SK-N-SH (cell line): ENCODE measurements at regions not wholly inside any gene's neighbourhood (a gene's known extent, or its start where the extent isn't known, plus 50 kb on each side); places are given as distances from the start of the nearest gene placed in this dataset.

Experiments
- CTCF ChIA-PET: fragments of 300-600, 350-600 bp; formaldehyde crosslinking; extraction: SDS; loops from one replicate; lab custom pipeline; 2021; lab: Yijun Ruan, JAX
- POLR2A ChIA-PET: fragments of 350-600 bp; sonication (Branson Sonifier 250); formaldehyde crosslinking; extraction: SDS; loops from one replicate; lab custom pipeline; 2020; ENCODE audit warnings: antibody characterized with exemption, inconsistent platforms; lab: Yijun Ruan, JAX
- DNase-seq: peaks from one replicate; pipeline ENCODE4 v3.0.0; 2012
- H2AFZ ChIP-seq: fragments of 200-600 bp; sonication (generic); 2 replicates; pipeline ENCODE4 v1.8.1; 2016; ENCODE audit warnings: antibody characterized with exemption, mild to moderate bottlenecking, low read depth
- H3F3A ChIP-seq: fragments of 200-600 bp; sonication (generic); replicated peaks from 2 replicates; pipeline ENCODE3; 2016; ENCODE audit warnings: antibody characterized with exemption, mild to moderate bottlenecking; ENCODE audit not compliant: insufficient read depth
- H3K27ac ChIP-seq, 2 experiments: fragments of 200-500 bp in 1 of 2; fragments of 200-600 bp in 1 of 2; sonication (Bioruptor generic) in 1 of 2; sonication (generic), shearing (Covaris generic) in 1 of 2; 2 replicates each; pipeline versions ENCODE4 v1.5.1 to v1.6.1; 2014 to 2016; ENCODE audit warnings: low read depth in 2 of 2, inconsistent platforms in 1 of 2, low read length in 1 of 2, mild to moderate bottlenecking in 1 of 2, mixed read lengths in 1 of 2
- H3K27me3 ChIP-seq: fragments of 200-600 bp; sonication (generic), shearing (Covaris generic); 2 replicates; pipeline ENCODE4 v1.6.1; 2016; ENCODE audit warnings: mixed run types; ENCODE audit not compliant: insufficient read depth
- H3K36me3 ChIP-seq, 2 experiments: fragments of 200-500 bp in 1 of 2; fragments of 200-600 bp in 1 of 2; sonication (Bioruptor generic) in 1 of 2; sonication (generic) in 1 of 2; replicated peaks in 1 of 2; 2 replicates each; pipeline versions ENCODE3 to v1.5.1; 2014 to 2016; ENCODE audit warnings: low read length in 1 of 2, mild to moderate bottlenecking in 1 of 2; ENCODE audit not compliant: insufficient read depth in 2 of 2, control insufficient read depth in 1 of 2
- H3K4me1 ChIP-seq, 2 experiments: fragments of 200-500 bp in 1 of 2; fragments of 200-600 bp in 1 of 2; sonication (Bioruptor generic) in 1 of 2; sonication (generic), shearing (Covaris generic) in 1 of 2; 2 replicates each; pipeline versions ENCODE4 v1.5.1 to v1.6.1; 2014 to 2016; ENCODE audit warnings: low read depth in 1 of 2, low read length in 1 of 2, mixed run types in 1 of 2; ENCODE audit not compliant: insufficient read depth in 2 of 2, control insufficient read depth in 1 of 2
- H3K4me2 ChIP-seq: fragments of 200-600 bp; sonication (generic), shearing (Covaris generic); 2 replicates; pipeline ENCODE4 v1.6.1; 2017; ENCODE audit warnings: mixed run types
- H3K4me3 ChIP-seq, 2 experiments: fragments of 200-500 bp in 1 of 2; fragments of 200-600 bp in 1 of 2; sonication (Bioruptor generic) in 1 of 2; sonication (generic), shearing (Covaris generic) in 1 of 2; 2 replicates each; pipeline versions ENCODE4 v1.5.1 to v1.8.1; 2014 to 2016; ENCODE audit warnings: low read depth in 2 of 2, inconsistent platforms in 1 of 2, low read length in 1 of 2, mild to moderate bottlenecking in 1 of 2, mixed read lengths in 1 of 2, moderate library complexity in 1 of 2
- H3K79me2 ChIP-seq: fragments of 200-600 bp; sonication (generic); 2 replicates; pipeline ENCODE4 v1.8.1; 2017; ENCODE audit warnings: mild to moderate bottlenecking; ENCODE audit not compliant: insufficient read depth
- H3K9ac ChIP-seq: fragments of 200-600 bp; sonication (generic); 2 replicates; pipeline ENCODE4 v1.6.1; 2017; ENCODE audit warnings: mixed run types
- H3K9me2 ChIP-seq: fragments of 200-600 bp; sonication (generic); 2 replicates; pipeline ENCODE4 v1.6.1; 2017; ENCODE audit warnings: mixed run types
- H3K9me3 ChIP-seq: fragments of 200-600 bp; sonication (generic); 2 replicates; pipeline ENCODE4 v1.6.1; 2017; ENCODE audit warnings: mixed run types, mild to moderate bottlenecking, moderate library complexity
- H4K20me1 ChIP-seq: fragments of 200-600 bp; sonication (generic); 2 replicates; pipeline ENCODE4 v1.6.1; 2017; ENCODE audit warnings: mild to moderate bottlenecking, mixed run types; ENCODE audit not compliant: insufficient read depth
- EP300 ChIP-seq, 2 experiments: IDR thresholded peaks; 2 replicates each; pipeline versions ENCODE4 v1.4.0 to v1.6.1; 2012; ENCODE audit warnings: borderline replicate concordance in 1 of 2, low read depth in 1 of 2, low read length in 1 of 2
- EZH2phosphoT487 ChIP-seq: fragments of 200-600 bp; sonication (generic); IDR thresholded peaks from 2 replicates; pipeline ENCODE4 v1.6.1; 2017; ENCODE audit warnings: low read depth, mixed run types, mild to moderate bottlenecking, antibody characterized with exemption, moderate library complexity, borderline replicate concordance
- FOXJ3 ChIP-seq: sonication (generic); formaldehyde crosslinking; IDR thresholded peaks from 2 replicates; pipeline ENCODE4 v1.5.1; 2020; ENCODE audit warnings: mild to moderate bottlenecking, missing genetic modification reagents
- FOXM1 ChIP-seq: IDR thresholded peaks from 2 replicates; pipeline ENCODE4 v1.4.0; 2012; ENCODE audit warnings: low read depth, mild to moderate bottlenecking
- GABPA ChIP-seq: IDR thresholded peaks from 2 replicates; pipeline ENCODE4 v1.4.0; 2012; ENCODE audit warnings: low read depth, mild to moderate bottlenecking
- JUND ChIP-seq: IDR thresholded peaks from 2 replicates; pipeline ENCODE4 v1.4.0; 2012
- MEF2A ChIP-seq: IDR thresholded peaks from 2 replicates; pipeline ENCODE4 v1.4.0; 2012; ENCODE audit warnings: low read depth, borderline replicate concordance
- MXI1 ChIP-seq: IDR thresholded peaks from 2 replicates; pipeline ENCODE4 v1.6.1; 2012; ENCODE audit warnings: mild to moderate bottlenecking, low read depth, low read length, improper control_type of control experiment
- NFIC ChIP-seq: IDR thresholded peaks from 2 replicates; pipeline ENCODE4 v1.4.0; 2012; ENCODE audit warnings: borderline replicate concordance
- POLR2AphosphoS5 ChIP-seq: IDR thresholded peaks from 2 replicates; pipeline ENCODE4 v1.6.1; 2012; ENCODE audit warnings: low read depth, low read length
- RAD21 ChIP-seq: IDR thresholded peaks from 2 replicates; pipeline ENCODE4 v1.6.1; 2012; ENCODE audit warnings: mild to moderate bottlenecking, low read length
- TEAD4 ChIP-seq: IDR thresholded peaks from 2 replicates; pipeline ENCODE4 v1.4.0; 2012; ENCODE audit warnings: mild to moderate bottlenecking, borderline replicate concordance; ENCODE audit not compliant: insufficient read depth
- WGBS: methylation state at CpG from one replicate; pipeline ENCODE4 v1.1.6; 2017; ENCODE audit warnings: low lambda C conversion rate; 5-methylcytosine and 5-hydroxymethylcytosine counted together
- TF ChIP-seq, protein P1 (sequence below): IDR thresholded peaks from 2 replicates; pipeline ENCODE4 v1.4.0; 2012; ENCODE audit warnings: low read depth, borderline replicate concordance

DNA sequence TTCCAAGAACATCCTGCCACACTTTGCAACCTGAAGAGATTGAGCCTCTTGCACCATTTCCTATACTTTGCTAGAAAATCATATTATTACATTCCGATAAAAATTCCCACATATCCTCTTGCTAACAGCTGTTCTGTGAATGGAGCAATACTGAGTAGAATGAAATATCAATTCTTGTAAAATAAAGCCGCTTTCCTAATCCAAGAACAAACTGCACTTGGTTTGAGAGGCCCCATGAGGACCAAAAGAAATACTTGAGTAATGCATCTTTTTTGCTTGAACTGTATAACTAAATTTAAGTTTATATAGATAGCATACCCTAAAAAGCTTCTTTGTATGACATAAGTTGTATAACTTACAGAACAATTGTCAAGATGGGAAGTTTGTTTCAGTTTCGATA is 632.4 kb upstream of the SLC8A1 start:
- POLR2A ChIA-PET, result no interaction called here
- H2AFZ ChIP-seq, result no peak overlapping the region
- WGBS, result 19% methylated on average over 3 of the region's 3 CpGs

DNA sequence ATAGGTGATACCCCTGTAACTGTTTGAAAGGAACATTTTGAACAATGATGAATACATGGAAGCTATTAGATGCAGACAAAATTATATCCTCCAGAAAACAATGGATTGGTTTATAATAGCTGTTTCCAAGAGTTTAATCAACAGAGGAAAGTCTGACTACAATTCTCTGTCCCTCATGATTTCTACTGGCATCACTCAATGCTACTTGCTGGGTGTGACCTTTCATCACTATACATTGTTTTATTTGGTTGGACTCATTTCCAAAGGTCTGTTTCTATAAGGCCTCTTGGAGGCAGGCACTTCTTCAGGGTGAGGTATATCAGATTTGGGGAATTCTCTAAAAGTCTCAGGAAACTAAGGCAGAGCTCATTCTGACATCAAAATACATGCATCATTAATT is 636.1 kb upstream of the SLC8A1 start:
- peaks cover 3% of the 10 kb centered on the region; the same call in 1 of the 2 replicates for H3K9me2 ChIP-seq
- no peaks in the 10 kb centered on the region for H3F3A ChIP-seq
- H3K4me2 ChIP-seq, result no peak overlapping the region
- H3K4me3 ChIP-seq, result no peak overlapping the region
- ChIA-PET POLR2A (no interaction called here), CTCF (interaction anchor here (0.7 kb wide), 1 partner anchor 10 kb away, joined by 3 read pairs; no protein-coding TSS in a partner anchor)
- H2AFZ ChIP-seq, result no peak overlapping the region
- no peaks in the 10 kb centered on the region for H3K79me2 ChIP-seq
- H3K9me3 ChIP-seq, result no peaks in the 10 kb centered on the region
- H3K4me1 ChIP-seq, result no peaks in the 10 kb centered on the region
- H3K27ac ChIP-seq, result no peak overlapping the region
- no peak for DNase-seq
- no peaks in the 10 kb centered on the region for H4K20me1 ChIP-seq
- no peaks in the 10 kb centered on the region for H3K36me3 ChIP-seq
- H3K27me3 ChIP-seq, result no peaks in the 10 kb centered on the region
- H3K9ac ChIP-seq, result no peak overlapping the region
- TF ChIP-seq EP300 (IDR thresholded peaks at IDR 0.05; ENCODE audit: borderline replicate concordance in 1 of 2, low read depth in 1 of 2, low read length in 1 of 2) (no peak), EZH2phosphoT487 (no peak), MEF2A (no peak)

More for the DNA sequence above, 632.4 kb upstream of the SLC8A1 start:
- DNase-seq, result no peak
- H3K4me2 ChIP-seq, result no peak overlapping the region
- no peaks in the 10 kb centered on the region for H3K4me1 ChIP-seq
- H3K9me2 ChIP-seq, result no peaks in the 10 kb centered on the region
- no peaks in the 10 kb centered on the region for H3F3A ChIP-seq
- TF ChIP-seq JUND, result no peak
- TF ChIP-seq FOXJ3, result no peak
- TF ChIP-seq, protein P1, sequence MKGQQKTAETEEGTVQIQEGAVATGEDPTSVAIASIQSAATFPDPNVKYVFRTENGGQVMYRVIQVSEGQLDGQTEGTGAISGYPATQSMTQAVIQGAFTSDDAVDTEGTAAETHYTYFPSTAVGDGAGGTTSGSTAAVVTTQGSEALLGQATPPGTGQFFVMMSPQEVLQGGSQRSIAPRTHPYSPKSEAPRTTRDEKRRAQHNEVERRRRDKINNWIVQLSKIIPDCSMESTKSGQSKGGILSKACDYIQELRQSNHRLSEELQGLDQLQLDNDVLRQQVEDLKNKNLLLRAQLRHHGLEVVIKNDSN, result no peak
- no peak for TF ChIP-seq FOXM1
- no peak for TF ChIP-seq POLR2AphosphoS5
- no peak for TF ChIP-seq RAD21
- TF ChIP-seq, all 33 proteins: peak for 0
- H3K36me3 ChIP-seq, result no peaks in the 10 kb centered on the region
- no peak overlapping the region for H3K4me3 ChIP-seq
- CTCF ChIA-PET, result no interaction called here
- H4K20me1 ChIP-seq, result no peaks in the 10 kb centered on the region
- H3K9ac ChIP-seq, result no peak overlapping the region
- no peaks in the 10 kb centered on the region for H3K27me3 ChIP-seq
- no peaks in the 10 kb centered on the region for H3K79me2 ChIP-seq
- no peaks in the 10 kb centered on the region for H3K9me3 ChIP-seq
- no peak overlapping the region for H3K27ac ChIP-seq

DNA sequence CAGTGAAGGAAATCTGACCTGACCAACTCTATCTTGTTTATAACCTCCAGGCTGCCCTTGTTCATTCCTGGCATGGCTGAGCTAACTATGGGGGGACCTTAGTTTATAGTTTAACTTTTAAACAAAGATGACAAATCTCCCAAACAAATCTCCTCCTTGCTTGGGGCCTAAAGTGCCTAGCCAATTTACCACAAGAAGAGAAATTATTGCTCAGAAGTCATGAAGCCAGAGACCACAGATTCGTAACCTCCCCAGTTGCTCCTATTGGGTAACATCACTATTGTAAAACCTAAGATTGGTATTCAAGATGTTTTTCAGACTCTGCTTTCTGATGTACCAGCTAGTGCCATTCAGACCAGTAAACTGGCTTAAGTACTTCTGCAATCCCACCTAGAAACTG is 649.4 kb upstream of the SLC8A1 start:
- Histone ChIP-seq H3K4me2 (no peak overlapping the region), H3K4me3 (no peak overlapping the region), H3K27me3 (no peaks in the 10 kb centered on the region), H3K9me2 (no peaks in the 10 kb centered on the region; the same call in 1 of the 2 replicates), H3F3A (no peaks in the 10 kb centered on the region), H3K9me3 (no peaks in the 10 kb centered on the region), H3K4me1 (no peaks in the 10 kb centered on the region; a peak in 2 of 4 replicates), H4K20me1 (no peaks in the 10 kb centered on the region), H3K36me3 (no peaks in the 10 kb centered on the region), H3K9ac (no peak overlapping the region), H3K79me2 (no peaks in the 10 kb centered on the region), H2AFZ (no peak overlapping the region), H3K27ac (no peak overlapping the region)
- CTCF ChIA-PET, result interaction anchor here (1.0 to 1.1 kb wide), 2 partner anchors 10 to 613 kb away, joined by 4 to 5 read pairs; no protein-coding TSS in a partner anchor
- TF ChIP-seq TEAD4 (no peak), EP300 (IDR thresholded peaks at IDR 0.05; ENCODE audit: borderline replicate concordance in 1 of 2, low read depth in 1 of 2, low read length in 1 of 2) (no peak), GABPA (no peak), NFIC (no peak), MXI1 (no peak)
- 54% methylated on average over 1 of the region's 1 CpG for WGBS
- no peak for DNase-seq
- POLR2A ChIA-PET, result no interaction called here
